Loucy (cell line): ENCODE measurements at regions not wholly inside any gene's neighbourhood (a gene's known extent, or its start where the extent isn't known, plus 50 kb on each side); places are given as distances from the start of the nearest gene placed in this dataset.

ENCODE experiments used
- H2AFZ ChIP-seq: fragments of 200-600 bp; sonication (generic); 2 replicates; pipeline ENCODE4 v1.6.0; 2016; ENCODE audit warnings: antibody characterized with exemption, mild to moderate bottlenecking, low read length, moderate library complexity
- H3F3A ChIP-seq: fragments of 200-600 bp; 2 replicates; pipeline ENCODE4 v1.6.0; 2016; ENCODE audit warnings: antibody characterized with exemption, low read depth, mild to moderate bottlenecking
- H3K27me3 ChIP-seq: fragments of 200-600 bp; sonication (generic); 2 replicates; pipeline ENCODE4 v1.6.1; 2014; ENCODE audit warnings: low read length, mild to moderate bottlenecking; ENCODE audit not compliant: insufficient read depth, poor library complexity, severe bottlenecking
- H3K36me3 ChIP-seq: fragments of 200-600 bp; sonication (generic); 2 replicates; pipeline ENCODE4 v1.6.1; 2016; ENCODE audit warnings: low read length; ENCODE audit not compliant: insufficient read depth
- H3K4me1 ChIP-seq: fragments of 200-600 bp; sonication (generic); 2 replicates; pipeline ENCODE4 v1.5.1; 2014; ENCODE audit warnings: low read length, mild to moderate bottlenecking; ENCODE audit not compliant: insufficient read depth, poor library complexity, severe bottlenecking
- H3K4me2 ChIP-seq: fragments of 200-600 bp; sonication (generic); 2 replicates; pipeline ENCODE4 v1.6.0; 2014; ENCODE audit warnings: antibody characterized with exemption, low read length, low read depth, mild to moderate bottlenecking; ENCODE audit not compliant: poor library complexity, severe bottlenecking
- H3K4me3 ChIP-seq: fragments of 200-600 bp; sonication (generic); 2 replicates; pipeline ENCODE4 v1.5.1; 2014; ENCODE audit warnings: low read length, mild to moderate bottlenecking, mixed read lengths; ENCODE audit not compliant: poor library complexity, severe bottlenecking
- H3K79me2 ChIP-seq: fragments of 200-600 bp; sonication (generic); 2 replicates; pipeline ENCODE4 v1.6.1; 2014; ENCODE audit warnings: low read length; ENCODE audit not compliant: insufficient read depth
- H3K9ac ChIP-seq: fragments of 200-600 bp; sonication (generic); 2 replicates; pipeline ENCODE4 v1.6.0; 2014; ENCODE audit warnings: mild to moderate bottlenecking, low read depth, low read length, moderate library complexity; ENCODE audit not compliant: poor library complexity, severe bottlenecking
- H3K9me2 ChIP-seq: fragments of 200-600 bp; sonication (generic); replicated peaks from 2 replicates; pipeline ENCODE4 v1.6.1; 2016; ENCODE audit warnings: low read depth, low read length, mixed read lengths
- H3K9me3 ChIP-seq: fragments of 200-600 bp; sonication (generic); 2 replicates; pipeline ENCODE4 v1.6.1; 2014; ENCODE audit warnings: mild to moderate bottlenecking, antibody characterized with exemption, low read length, low read depth; ENCODE audit not compliant: insufficient read depth
- H4K20me1 ChIP-seq: fragments of 200-600 bp; sonication (generic); 2 replicates; pipeline ENCODE4 v1.6.0; 2014; ENCODE audit warnings: antibody characterized with exemption, low read length, mild to moderate bottlenecking; ENCODE audit not compliant: insufficient read depth, poor library complexity, severe bottlenecking
- CTCF ChIP-seq: fragments of 200-600 bp; sonication (generic); conservative IDR thresholded peaks from 2 replicates; pipeline ENCODE4 v1.5.1; 2014; ENCODE audit warnings: mild to moderate bottlenecking, antibody characterized with exemption, low read length
- EZH2phosphoT487 ChIP-seq: fragments of 200-600 bp; IDR thresholded peaks from 2 replicates; pipeline ENCODE4 v1.6.1; 2018; ENCODE audit warnings: antibody characterized with exemption, mild to moderate bottlenecking, moderate library complexity, borderline replicate concordance

- Histone ChIP-seq H3K27me3 (no peaks in the 10 kb centered on the region), H4K20me1 (no peaks in the 10 kb centered on the region), H3F3A (no peaks in the 10 kb centered on the region; the same call in 1 of the 2 replicates), H3K4me1 (peaks cover 13% of the 10 kb centered on the region), H3K4me3 (no peak overlapping the region), H3K4me2 (no peak overlapping the region), H3K79me2 (no peaks in the 10 kb centered on the region), H3K9me3 (no peaks in the 10 kb centered on the region), H2AFZ (0 out of 2 replicates have a peak overlapping the region, but pooled peaks have one; percentile 40), H3K9me2 (no peaks in the 10 kb centered on the region), H3K36me3 (no peaks in the 10 kb centered on the region), H3K9ac (no peak overlapping the region)
- TF ChIP-seq CTCF (no peak), EZH2phosphoT487 (no peak)
Measured at GRCh38 chr4:123995936-123996335, 599.3 kb downstream of the SPRY1 start.

GRCh38 chr4:123996718-123997510 lies 600.3 kb downstream of the SPRY1 start:
- H2AFZ ChIP-seq: no peak overlapping the region
- no peaks in the 10 kb centered on the region for H4K20me1 ChIP-seq
- H3K4me1 ChIP-seq: peaks cover 13% of the 10 kb centered on the region
- H3K4me2 ChIP-seq: no peak overlapping the region
- H3K9me2 ChIP-seq: no peaks in the 10 kb centered on the region
- TF ChIP-seq CTCF (no peak), EZH2phosphoT487 (no peak)
- no peaks in the 10 kb centered on the region; the same call in 1 of the 2 replicates for H3F3A ChIP-seq
- H3K36me3 ChIP-seq: no peaks in the 10 kb centered on the region
- H3K9ac ChIP-seq: no peak overlapping the region
- no peaks in the 10 kb centered on the region for H3K9me3 ChIP-seq
- no peaks in the 10 kb centered on the region for H3K27me3 ChIP-seq
- no peak overlapping the region for H3K4me3 ChIP-seq
- H3K79me2 ChIP-seq: no peaks in the 10 kb centered on the region

- no peak overlapping the region for H3K9ac ChIP-seq
- TF ChIP-seq EZH2phosphoT487 (no peak), CTCF (no peak)
- no peaks in the 10 kb centered on the region for H3K9me2 ChIP-seq
- H3K4me3 ChIP-seq: no peak overlapping the region
- no peaks in the 10 kb centered on the region; the same call in 1 of the 2 replicates for H3F3A ChIP-seq
- H3K36me3 ChIP-seq: no peaks in the 10 kb centered on the region
- H4K20me1 ChIP-seq: no peaks in the 10 kb centered on the region
- H3K27me3 ChIP-seq: no peaks in the 10 kb centered on the region
- H3K9me3 ChIP-seq: no peaks in the 10 kb centered on the region
- no peak overlapping the region for H3K4me2 ChIP-seq
- no peaks in the 10 kb centered on the region for H3K79me2 ChIP-seq
- peak overlapping the region; percentile 37; the same call in 1 of the 2 replicates for H2AFZ ChIP-seq
- H3K4me1 ChIP-seq: peaks cover 13% of the 10 kb centered on the region
Measured at GRCh38 chr4:123997776-123998449, 601.3 kb downstream of the SPRY1 start.
